Neural progenitor cell (in vitro differentiated cells): ENCODE measurements at regions not wholly inside any gene's neighbourhood (a gene's known extent, or its start where the extent isn't known, plus 50 kb on each side); places are given as distances from the start of the nearest gene placed in this dataset.
A peak's percentile ranks its signal among the peaks of the same experiment; 100 is the strongest.

Experiments
- DNase-seq: peaks from one replicate; pipeline ENCODE4 v3.0.0-alpha.2; 2016; ENCODE audit warnings: low spot score
- H2AFZ ChIP-seq: fragments of 200-600 bp; sonication (generic); replicated peaks from 2 replicates; pipeline ENCODE4 v1.6.1; 2016; ENCODE audit warnings: antibody characterized with exemption
- H3F3A ChIP-seq: fragments of 200-600 bp; sonication (generic); 2 replicates; pipeline ENCODE4 v1.6.1; 2016; ENCODE audit warnings: antibody characterized with exemption, low read depth
- H3K27ac ChIP-seq: fragments of 200-600 bp; sonication (generic); 2 replicates; pipeline ENCODE4 v1.5.1; 2016; ENCODE audit warnings: mild to moderate bottlenecking
- H3K27me3 ChIP-seq: fragments of 200-600 bp; sonication (generic); 2 replicates; pipeline ENCODE4 v1.6.1; 2016; ENCODE audit warnings: mild to moderate bottlenecking, moderate library complexity
- H3K36me3 ChIP-seq: fragments of 200-600 bp; sonication (generic); 2 replicates; pipeline ENCODE4 v1.5.1; 2016
- H3K4me1 ChIP-seq: fragments of 200-600 bp; sonication (generic); 2 replicates; pipeline ENCODE4 v1.6.1; 2016; ENCODE audit warnings: mixed run types
- H3K4me2 ChIP-seq: fragments of 200-600 bp; sonication (generic); 2 replicates; pipeline ENCODE4 v1.6.1; 2016
- H3K4me3 ChIP-seq: fragments of 200-600 bp; sonication (generic); 2 replicates; pipeline ENCODE4 v1.5.1; 2016
- H3K79me2 ChIP-seq: fragments of 200-600 bp; sonication (generic); 2 replicates; pipeline ENCODE4 v1.6.1; 2016; ENCODE audit warnings: low read depth
- H3K9ac ChIP-seq: fragments of 200-600 bp; sonication (generic); 2 replicates; pipeline ENCODE4 v1.6.1; 2016
- H3K9me3 ChIP-seq: fragments of 200-600 bp; sonication (generic); 2 replicates; pipeline ENCODE4 v1.5.1; 2016; ENCODE audit warnings: low read depth
- H4K20me1 ChIP-seq: fragments of 200-600 bp; sonication (generic); 2 replicates; pipeline ENCODE4 v1.6.1; 2016; ENCODE audit warnings: low read depth
- H3K27ac Mint-ChIP-seq: 3 replicates; pipeline ENCODE4 v1.8.0; 2021; ENCODE audit warnings: mixed read lengths
- H3K27me3 Mint-ChIP-seq: 2 replicates; pipeline ENCODE4 v1.8.0; 2022; ENCODE audit warnings: low read depth, mild to moderate bottlenecking, inconsistent platforms, moderate library complexity, mixed read lengths; ENCODE audit not compliant: insufficient read depth
- H3K36me3 Mint-ChIP-seq: 3 replicates; pipeline ENCODE4 v1.8.0; 2021; ENCODE audit warnings: mixed read lengths
- H3K4me1 Mint-ChIP-seq: 3 replicates; pipeline ENCODE4 v1.8.0; 2021; ENCODE audit warnings: mixed read lengths
- H3K4me3 Mint-ChIP-seq: 3 replicates; pipeline ENCODE4 v1.8.0; 2021; ENCODE audit warnings: mild to moderate bottlenecking, moderate library complexity, mixed read lengths
- H3K9me3 Mint-ChIP-seq: 3 replicates; pipeline ENCODE4 v1.8.0; 2020; ENCODE audit warnings: mixed read lengths
- EZH2 ChIP-seq: fragments of 200-600 bp; sonication (generic); IDR thresholded peaks from 2 replicates; pipeline ENCODE4 v1.6.1; 2017; ENCODE audit warnings: antibody characterized with exemption, mild to moderate bottlenecking, moderate library complexity
- EZH2phosphoT487 ChIP-seq: fragments of 200-600 bp; sonication (generic); IDR thresholded peaks from 2 replicates; pipeline ENCODE4 v1.6.1; 2017; ENCODE audit warnings: antibody characterized with exemption
- TF ChIP-seq, protein P1 (sequence below): fragments of 200-600 bp; sonication (generic); IDR thresholded peaks from 2 replicates; pipeline ENCODE4 v1.5.1; 2017; ENCODE audit warnings: antibody characterized with exemption, mild to moderate bottlenecking

DNA sequence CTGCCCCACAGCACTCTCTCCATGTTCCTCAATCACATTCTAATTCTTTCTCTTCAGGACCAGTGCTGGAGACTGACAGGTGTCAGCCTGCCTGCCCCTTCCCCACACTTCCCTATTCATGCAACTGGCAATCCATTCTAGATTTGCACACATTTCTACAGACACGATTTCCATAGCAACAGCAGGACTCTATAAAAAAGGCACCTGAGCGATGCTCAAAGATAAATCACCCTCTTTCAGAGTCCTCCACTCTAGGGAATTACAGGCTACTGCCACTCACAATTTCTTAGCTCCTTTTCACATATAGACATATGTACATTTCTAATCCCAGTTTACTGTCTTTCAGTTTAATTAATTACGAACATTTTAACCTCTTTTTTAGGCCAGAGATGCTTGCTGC is 118.1 kb upstream of the ANKRD1 start:
- Histone ChIP-seq H3K27ac (no peak overlapping the region), H3K36me3 (no peaks in the 10 kb centered on the region), H3K4me1 (peaks cover 28% of the 10 kb centered on the region), H3K4me3 (no peak overlapping the region), H3F3A (no peaks in the 10 kb centered on the region), H4K20me1 (no peaks in the 10 kb centered on the region), H3K79me2 (no peaks in the 10 kb centered on the region), H2AFZ (no peak overlapping the region), H3K27me3 (no peaks in the 10 kb centered on the region), H3K9ac (no peak overlapping the region), H3K9me3 (no peaks in the 10 kb centered on the region), H3K4me2 (no peak overlapping the region)
- Mint-ChIP-seq H3K9me3 (no peaks in the 10 kb centered on the region), H3K27me3 (peaks cover 2% of the 10 kb centered on the region), H3K27ac (no peak overlapping the region), H3K36me3 (no peaks in the 10 kb centered on the region), H3K4me3 (no peak overlapping the region), H3K4me1 (peaks cover 34% of the 10 kb centered on the region)
- TF ChIP-seq, protein P1, sequence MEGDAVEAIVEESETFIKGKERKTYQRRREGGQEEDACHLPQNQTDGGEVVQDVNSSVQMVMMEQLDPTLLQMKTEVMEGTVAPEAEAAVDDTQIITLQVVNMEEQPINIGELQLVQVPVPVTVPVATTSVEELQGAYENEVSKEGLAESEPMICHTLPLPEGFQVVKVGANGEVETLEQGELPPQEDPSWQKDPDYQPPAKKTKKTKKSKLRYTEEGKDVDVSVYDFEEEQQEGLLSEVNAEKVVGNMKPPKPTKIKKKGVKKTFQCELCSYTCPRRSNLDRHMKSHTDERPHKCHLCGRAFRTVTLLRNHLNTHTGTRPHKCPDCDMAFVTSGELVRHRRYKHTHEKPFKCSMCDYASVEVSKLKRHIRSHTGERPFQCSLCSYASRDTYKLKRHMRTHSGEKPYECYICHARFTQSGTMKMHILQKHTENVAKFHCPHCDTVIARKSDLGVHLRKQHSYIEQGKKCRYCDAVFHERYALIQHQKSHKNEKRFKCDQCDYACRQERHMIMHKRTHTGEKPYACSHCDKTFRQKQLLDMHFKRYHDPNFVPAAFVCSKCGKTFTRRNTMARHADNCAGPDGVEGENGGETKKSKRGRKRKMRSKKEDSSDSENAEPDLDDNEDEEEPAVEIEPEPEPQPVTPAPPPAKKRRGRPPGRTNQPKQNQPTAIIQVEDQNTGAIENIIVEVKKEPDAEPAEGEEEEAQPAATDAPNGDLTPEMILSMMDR, result no peak
- TF ChIP-seq EZH2 (no peak), EZH2phosphoT487 (no peak)
- DNase-seq, result no peak

DNA sequence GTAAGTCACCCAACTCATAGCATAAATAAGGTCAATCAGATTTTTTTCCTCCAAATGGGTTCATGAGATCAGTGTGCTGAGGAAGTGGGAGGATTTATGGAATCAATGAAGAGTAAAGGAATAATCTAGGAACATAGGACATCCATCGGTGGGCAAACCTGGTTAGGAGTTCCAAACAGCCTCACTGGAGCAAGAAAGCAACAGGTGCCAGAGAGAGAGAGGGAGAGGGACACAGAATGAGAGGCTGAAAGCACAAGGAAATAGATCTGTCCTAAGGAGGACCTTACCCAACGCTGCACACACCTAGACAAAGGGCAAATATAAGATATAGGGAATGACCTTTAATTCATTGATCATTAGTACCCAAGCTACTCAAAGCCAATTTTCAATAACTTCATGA is 119.5 kb upstream of the ANKRD1 start:
- peaks cover 2% of the 10 kb centered on the region for H3K27me3 Mint-ChIP-seq
- Histone ChIP-seq H3K9ac (no peak overlapping the region), H3K27me3 (no peaks in the 10 kb centered on the region), H3K4me1 (peaks cover 14% of the 10 kb centered on the region), H3K36me3 (no peaks in the 10 kb centered on the region), H3K79me2 (no peaks in the 10 kb centered on the region), H3K4me2 (no peak overlapping the region), H3K4me3 (no peak overlapping the region), H3K27ac (no peak overlapping the region), H3F3A (no peaks in the 10 kb centered on the region), H3K9me3 (no peaks in the 10 kb centered on the region), H4K20me1 (no peaks in the 10 kb centered on the region), H2AFZ (no peak overlapping the region)
- no peaks in the 10 kb centered on the region for H3K36me3 Mint-ChIP-seq
- no peak for TF ChIP-seq EZH2phosphoT487
- TF ChIP-seq EZH2, result no peak
- TF ChIP-seq, protein P1, result no peak
- no peak overlapping the region for H3K4me3 Mint-ChIP-seq
- no peak overlapping the region for H3K27ac Mint-ChIP-seq
- peaks cover 20% of the 10 kb centered on the region for H3K4me1 Mint-ChIP-seq
- DNase-seq, result no peak
- no peaks in the 10 kb centered on the region for H3K9me3 Mint-ChIP-seq

DNA sequence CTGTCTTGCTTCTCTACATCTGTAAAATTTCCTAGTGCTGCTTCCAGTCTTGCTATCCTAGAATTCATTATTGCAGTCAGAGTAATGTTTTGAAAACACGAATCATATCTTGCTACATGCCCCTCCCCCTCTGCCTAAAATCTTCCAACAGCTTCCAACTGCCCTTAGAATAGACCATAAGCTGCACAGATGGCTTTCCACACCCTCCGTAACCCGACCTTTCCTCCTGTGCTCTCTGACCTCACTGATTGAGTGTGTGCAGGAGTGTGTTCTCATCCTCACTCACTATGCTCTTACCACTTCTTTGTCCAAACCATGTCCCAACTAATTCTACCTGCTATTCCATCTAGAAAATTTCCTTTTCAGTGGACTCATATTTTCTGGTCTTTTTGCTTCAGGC is 121.2 kb upstream of the ANKRD1 start:
- no peaks in the 10 kb centered on the region for H3K27me3 ChIP-seq
- Mint-ChIP-seq H3K4me1 (peaks cover 23% of the 10 kb centered on the region), H3K4me3 (no peak overlapping the region), H3K9me3 (no peaks in the 10 kb centered on the region), H3K36me3 (no peaks in the 10 kb centered on the region), H3K27ac (no peak overlapping the region), H3K27me3 (peaks cover 2% of the 10 kb centered on the region)
- H3F3A ChIP-seq, result no peaks in the 10 kb centered on the region
- no peaks in the 10 kb centered on the region for H3K9me3 ChIP-seq
- H3K36me3 ChIP-seq, result no peaks in the 10 kb centered on the region
- peaks cover 5% of the 10 kb centered on the region for H3K4me1 ChIP-seq
- no peak overlapping the region for H3K4me2 ChIP-seq
- no peaks in the 10 kb centered on the region for H4K20me1 ChIP-seq
- H2AFZ ChIP-seq, result peak overlapping the region; percentile 26
- no peak overlapping the region for H3K9ac ChIP-seq
- no peak for DNase-seq
- no peaks in the 10 kb centered on the region for H3K79me2 ChIP-seq
- H3K27ac ChIP-seq, result no peak overlapping the region
- H3K4me3 ChIP-seq, result no peak overlapping the region
- TF ChIP-seq EZH2phosphoT487, result no peak
- no peak for TF ChIP-seq EZH2
- TF ChIP-seq, protein P1, result no peak
